Ovary (tissue), 3 donors: ENCODE measurements at regions not wholly inside any gene's neighbourhood (a gene's known extent, or its start where the extent isn't known, plus 50 kb on each side); places are given as distances from the start of the nearest gene placed in this dataset.

Experiments used
- POLR2A ChIP-seq: fragments of 450-650 bp; IDR thresholded peaks from one replicate; pipeline ENCODE4 v1.6.1; 2017; ENCODE audit warnings: antibody characterized with exemption, mild to moderate bottlenecking, moderate library complexity
- TF ChIP-seq, protein P1 (sequence below), 3 donors: fragments of 450-650 bp in 2 of 3; fragments of 200-600 bp in 1 of 3; IDR thresholded peaks; one replicate each; pipeline versions ENCODE4 v1.5.1 to v1.8.0; 2016 to 2022; ENCODE audit warnings: antibody characterized with exemption in 3 of 3, mild to moderate bottlenecking in 1 of 3
- donor health status: DM: no; HTN: no; CAD: no.

GRCh38 chr5:125274211-125274610, 527.8 kb upstream of the ZNF608 start:
- TF ChIP-seq POLR2A = no peak
- TF ChIP-seq, protein P1, sequence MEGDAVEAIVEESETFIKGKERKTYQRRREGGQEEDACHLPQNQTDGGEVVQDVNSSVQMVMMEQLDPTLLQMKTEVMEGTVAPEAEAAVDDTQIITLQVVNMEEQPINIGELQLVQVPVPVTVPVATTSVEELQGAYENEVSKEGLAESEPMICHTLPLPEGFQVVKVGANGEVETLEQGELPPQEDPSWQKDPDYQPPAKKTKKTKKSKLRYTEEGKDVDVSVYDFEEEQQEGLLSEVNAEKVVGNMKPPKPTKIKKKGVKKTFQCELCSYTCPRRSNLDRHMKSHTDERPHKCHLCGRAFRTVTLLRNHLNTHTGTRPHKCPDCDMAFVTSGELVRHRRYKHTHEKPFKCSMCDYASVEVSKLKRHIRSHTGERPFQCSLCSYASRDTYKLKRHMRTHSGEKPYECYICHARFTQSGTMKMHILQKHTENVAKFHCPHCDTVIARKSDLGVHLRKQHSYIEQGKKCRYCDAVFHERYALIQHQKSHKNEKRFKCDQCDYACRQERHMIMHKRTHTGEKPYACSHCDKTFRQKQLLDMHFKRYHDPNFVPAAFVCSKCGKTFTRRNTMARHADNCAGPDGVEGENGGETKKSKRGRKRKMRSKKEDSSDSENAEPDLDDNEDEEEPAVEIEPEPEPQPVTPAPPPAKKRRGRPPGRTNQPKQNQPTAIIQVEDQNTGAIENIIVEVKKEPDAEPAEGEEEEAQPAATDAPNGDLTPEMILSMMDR (IDR thresholded peaks at IDR 0.05) = no peak
